Stimulated activated CD4-positive, alpha-beta T cell treated with anti-CD3 and anti-CD28 coated beads, Interleukin-4, amount 100 ng/mL, for 24 hours (primary cell): ENCODE measurements at regions not wholly inside any gene's neighbourhood (a gene's known extent, or its start where the extent isn't known, plus 50 kb on each side); places are given as distances from the start of the nearest gene placed in this dataset.
A peak's percentile ranks its signal among the peaks of the same experiment; 100 is the strongest.

Experiments
- DNase-seq: peaks from one replicate; pipeline ENCODE4 v3.0.0-alpha.2; 2020

DNA sequence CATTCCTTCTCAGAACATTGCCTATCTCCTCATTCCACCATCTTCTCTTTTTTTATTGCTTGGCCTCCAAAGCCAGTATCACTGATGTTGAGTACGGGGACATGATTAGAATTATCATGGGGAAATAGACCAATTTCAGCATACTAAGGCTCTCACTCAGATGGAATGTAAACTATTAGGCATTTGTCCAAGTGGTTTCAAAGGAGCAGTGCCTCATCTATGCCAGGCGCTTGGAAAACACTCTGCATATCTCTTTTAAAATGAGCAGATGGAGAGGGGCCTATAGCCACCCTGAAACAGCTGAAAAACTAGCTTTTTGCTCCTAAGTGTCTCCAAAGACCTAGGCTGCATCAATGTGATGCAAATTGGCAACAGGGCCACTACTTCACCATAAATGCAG is 150.8 kb upstream of the DIPK2B start:
- no peak for DNase-seq

DNA sequence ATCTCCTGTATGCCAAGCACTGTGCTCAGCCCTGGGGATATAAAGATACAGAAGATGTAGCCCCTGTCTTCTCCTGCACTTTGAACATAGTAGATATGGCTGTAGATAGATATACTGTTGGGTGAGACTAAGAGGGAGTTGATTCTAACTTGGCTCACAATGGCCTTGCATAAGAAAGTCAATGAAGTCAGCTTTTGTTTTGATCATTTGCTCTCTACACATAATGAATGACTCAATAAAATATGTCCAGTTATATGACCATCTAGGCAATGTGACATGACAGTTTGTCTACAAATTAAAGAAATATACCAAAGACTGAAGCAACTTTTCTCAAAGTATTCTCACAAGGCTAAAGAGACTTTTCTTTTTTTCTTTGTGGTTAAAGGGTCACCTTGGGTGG is 147.6 kb upstream of the DIPK2B start:
- DNase-seq, result no peak

GRCh38 chrX:45347877-45348276 is 147.2 kb upstream of the DIPK2B start:
- DNase-seq, result no peak

DNA sequence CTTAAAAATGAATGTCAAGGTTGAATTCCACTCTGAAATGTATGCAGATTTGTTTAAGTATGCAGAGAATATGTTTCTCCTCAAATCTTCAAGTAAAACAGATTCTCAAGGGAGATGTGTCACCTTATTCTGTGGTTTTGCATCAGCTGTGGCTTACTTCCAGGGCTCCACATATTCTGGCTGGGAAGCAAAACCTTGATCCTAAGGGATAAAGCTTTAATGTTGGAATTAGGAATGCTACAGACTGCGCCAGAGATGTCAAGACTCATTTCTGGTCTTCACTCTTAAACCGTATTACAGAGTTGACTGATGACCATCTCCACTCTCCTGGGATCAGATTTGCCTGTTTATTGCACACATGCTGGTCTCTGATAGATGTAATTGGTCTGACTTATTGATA is 143.9 kb upstream of the DIPK2B start:
- DNase-seq, result no peak

DNA sequence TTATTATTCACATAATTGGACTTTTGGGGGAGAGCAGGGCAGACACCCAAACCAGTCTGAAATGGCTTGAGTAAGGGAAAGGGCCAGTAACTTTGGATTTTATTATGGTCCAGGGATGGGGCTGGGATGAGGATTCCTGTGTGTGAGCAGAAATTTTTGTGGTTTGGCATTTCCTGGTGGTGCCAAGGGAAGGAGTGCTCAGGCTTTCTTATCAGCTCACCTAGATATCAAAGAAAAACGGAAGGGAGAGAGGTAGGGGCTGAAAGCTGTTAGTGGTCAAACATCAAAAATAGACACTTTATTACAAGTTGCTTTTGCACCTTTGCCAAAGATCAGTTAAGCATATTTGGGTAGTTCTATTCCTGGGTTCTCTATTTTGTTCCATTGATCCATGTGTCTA is 128.5 kb upstream of the DIPK2B start:
- DNase-seq, result no peak

DNA sequence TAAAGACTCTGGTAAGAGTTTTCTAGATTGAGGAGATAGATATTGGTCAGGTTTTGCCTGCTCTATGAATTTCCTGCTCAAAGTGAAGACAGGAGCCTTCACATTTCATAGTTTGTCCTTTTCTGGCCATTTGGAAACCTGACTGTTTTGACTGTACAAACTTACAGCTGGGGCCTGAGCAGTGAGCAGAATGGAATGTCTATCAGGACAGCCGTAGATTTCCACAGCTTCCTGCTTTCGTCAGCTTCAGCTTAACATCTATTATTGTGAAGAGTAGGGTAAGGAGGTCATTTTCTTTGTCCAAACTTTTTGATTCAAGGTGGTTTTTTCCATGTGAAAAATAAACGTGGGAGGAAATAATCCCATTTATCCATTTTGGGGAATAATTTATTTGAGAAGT is 124.3 kb upstream of the DIPK2B start:
- DNase-seq, result no peak

DNA sequence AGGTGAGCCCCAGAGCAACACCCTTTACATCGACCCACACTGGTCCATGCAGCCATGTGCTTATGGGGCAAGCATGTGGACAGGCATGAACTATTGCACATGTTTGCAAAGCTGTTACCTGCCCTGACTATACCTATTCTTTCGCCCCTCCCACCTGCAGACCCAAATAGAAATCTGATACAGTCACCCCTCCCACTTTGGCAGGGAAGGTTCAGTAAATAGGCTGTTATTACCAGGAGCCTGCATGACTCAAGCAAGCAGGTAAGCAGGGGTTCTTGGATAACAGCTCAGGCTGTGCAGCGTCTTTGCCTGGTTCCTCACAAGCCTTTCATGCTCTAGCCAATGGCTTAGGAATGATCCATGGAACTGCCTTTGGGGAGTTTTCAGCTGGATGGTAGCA is 122.7 kb upstream of the DIPK2B start:
- no peak for DNase-seq

GRCh38 chrX:45322820-45323219 is 122.1 kb upstream of the DIPK2B start:
- no peak for DNase-seq

DNA sequence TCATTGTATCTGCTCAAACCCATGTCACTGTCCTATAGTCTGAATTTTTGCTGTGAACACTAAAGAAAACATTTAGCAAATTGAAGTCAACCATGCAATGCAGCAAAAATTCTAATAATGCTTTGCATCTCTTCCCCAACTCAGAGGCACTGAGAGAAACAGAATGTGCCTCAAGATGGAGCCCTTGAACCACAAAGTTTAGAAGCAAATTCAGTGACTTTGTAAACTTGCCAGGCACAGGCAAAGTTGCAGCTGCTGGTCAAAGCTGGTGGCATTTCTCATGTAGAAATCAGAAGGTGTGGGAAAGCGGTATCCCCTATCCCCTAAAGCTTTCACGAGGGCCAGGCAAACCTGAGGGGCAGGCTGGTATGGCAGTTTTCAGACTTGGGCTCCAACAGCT is 121.7 kb upstream of the DIPK2B start:
- DNase-seq, result peak; percentile 20

DNA sequence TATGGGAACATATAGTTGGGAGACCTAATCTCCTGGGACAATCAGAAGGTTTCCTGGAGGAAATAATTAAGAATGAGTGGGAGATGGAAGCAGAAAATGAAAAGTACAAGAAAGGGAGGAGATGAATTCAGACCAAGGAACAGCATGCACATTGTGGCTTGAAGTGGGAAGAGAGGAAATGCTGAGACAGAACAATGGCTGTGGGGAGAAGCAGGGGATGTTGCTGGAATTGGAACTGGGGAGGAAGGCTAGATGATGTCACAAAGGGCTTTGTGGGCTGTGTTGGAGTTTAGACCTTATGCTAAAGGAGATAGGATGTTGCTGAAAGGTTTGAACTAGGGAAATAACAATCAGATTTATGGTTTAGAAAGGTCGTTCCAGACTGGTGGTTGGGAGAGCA is 119.5 kb upstream of the DIPK2B start:
- DNase-seq, result no peak

DNA sequence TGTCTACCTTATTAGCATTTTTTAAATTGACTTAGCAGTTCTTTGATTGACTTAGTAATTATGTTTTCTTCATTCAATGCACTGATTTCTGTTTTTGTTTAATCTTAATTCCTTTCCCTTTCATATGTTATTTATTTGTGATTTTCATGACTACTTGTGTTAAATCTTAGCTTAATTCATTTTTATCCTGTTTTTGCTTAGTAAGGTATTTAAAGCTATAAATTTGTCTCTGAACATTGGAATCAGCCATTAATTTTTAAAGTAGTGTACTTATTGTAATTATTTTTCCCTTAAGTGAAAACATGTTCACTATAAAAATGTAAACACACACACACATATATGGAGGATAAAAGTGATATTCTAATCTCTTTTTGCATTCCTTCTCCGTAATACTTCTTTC is 109.1 kb upstream of the DIPK2B start:
- DNase-seq, result no peak

GRCh38 chrX:45309096-45309495 is 108.4 kb upstream of the DIPK2B start:
- no peak for DNase-seq

DNA sequence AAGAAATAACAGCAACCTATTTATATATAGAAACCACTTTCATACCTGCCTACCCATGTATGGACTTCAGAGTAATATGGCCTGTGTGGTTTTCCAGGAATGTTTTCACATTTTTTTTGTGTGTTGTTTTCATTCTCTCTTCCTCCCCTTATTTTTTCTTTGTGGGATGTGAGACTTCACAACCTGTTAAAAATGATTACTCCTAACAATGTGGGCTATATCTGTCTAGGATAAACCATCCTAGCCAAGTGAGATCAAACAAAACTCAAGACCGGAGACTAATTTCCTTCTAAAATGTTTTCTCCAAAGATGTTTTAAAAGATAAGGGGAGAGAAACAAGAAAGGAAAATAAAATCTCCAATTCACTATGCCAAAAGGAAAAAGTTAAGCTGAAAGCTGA is 106.1 kb upstream of the DIPK2B start:
- DNase-seq, result no peak

DNA sequence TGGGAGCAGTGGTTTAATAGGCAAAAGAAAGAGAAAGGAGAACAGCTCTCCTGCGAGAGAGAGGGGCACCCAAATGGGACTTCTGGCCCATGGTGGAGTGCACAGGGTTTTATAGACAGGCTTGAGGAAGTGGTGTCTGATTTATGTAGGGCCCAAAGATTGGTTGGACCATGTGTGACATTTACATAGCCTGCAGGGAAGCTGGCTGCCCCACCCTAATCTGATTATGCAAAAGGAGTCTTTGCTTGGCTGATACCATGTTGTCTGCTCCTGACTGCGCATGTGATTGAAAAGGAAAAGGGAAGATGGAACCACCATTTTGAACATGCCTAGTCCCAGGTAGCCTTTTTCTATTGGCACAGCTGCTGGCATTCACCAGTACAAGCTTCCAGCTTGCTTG is 100.0 kb upstream of the DIPK2B start:
- DNase-seq, result no peak

DNA sequence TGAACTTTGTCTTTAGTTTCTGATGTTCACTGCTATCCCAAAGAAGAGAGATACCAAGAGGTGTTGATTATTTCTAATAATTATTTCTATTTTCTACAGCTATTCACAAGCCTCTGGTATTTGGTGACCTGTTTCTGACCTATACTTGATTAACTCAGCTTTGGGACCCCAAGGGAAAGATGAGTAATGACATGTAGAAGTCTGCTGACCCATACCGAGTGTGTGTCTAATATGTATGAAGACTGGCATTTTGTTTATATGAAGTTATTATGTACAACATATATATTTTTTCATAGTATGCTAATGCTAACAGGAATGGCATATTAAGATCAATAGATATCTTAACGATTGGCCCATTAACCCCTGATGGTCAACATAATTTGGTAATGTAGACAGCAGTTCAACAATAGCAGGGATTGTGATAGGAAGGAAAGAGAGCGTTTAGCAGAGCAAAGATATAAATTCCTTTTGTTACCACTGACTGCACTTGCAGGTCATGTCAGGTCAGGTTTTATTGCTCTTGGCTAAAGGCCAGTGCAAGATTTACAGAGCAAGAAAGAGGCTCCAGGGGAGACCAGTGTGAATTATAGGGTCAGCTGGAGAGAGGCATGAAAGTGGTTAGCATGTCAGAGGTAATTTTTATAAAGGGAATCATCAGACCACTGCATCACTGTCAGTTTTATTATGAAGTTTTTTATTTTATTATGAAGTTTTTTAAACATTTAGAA is 94.7 kb upstream of the DIPK2B start:
- DNase-seq, result no peak

GRCh38 chrX:45274576-45274975 is 73.9 kb upstream of the DIPK2B start:
- DNase-seq, result no peak

GRCh38 chrX:45267007-45267406 is 66.3 kb upstream of the DIPK2B start:
- no peak for DNase-seq

- DNase-seq, result no peak
Measured at GRCh38 chrX:45266456-45266855, 65.8 kb upstream of the DIPK2B start.

GRCh38 chrX:45264865-45265264 is 64.2 kb upstream of the DIPK2B start:
- DNase-seq, result no peak

DNA sequence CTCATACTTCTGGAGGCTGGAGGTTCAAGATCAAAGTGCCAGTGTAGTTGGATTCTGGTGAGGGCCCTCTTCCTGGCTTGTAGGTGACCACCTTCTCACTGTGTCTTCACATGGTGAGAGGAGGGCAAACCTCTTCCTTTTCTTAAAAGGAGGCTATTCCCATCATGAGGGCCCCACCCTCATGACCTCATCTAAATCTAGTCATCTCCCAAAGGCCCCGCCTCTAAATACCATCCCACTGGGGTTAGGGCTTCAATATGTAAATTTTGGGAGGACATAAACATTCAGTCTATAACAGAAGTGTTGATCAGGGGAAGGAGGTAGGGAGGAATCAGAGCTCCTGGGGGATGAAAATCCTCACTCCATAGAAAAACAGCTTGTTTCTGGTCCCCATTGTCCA is 60.8 kb upstream of the DIPK2B start:
- no peak for DNase-seq

GRCh38 chrX:45261005-45261404 is 60.3 kb upstream of the DIPK2B start:
- DNase-seq, result no peak

DNA sequence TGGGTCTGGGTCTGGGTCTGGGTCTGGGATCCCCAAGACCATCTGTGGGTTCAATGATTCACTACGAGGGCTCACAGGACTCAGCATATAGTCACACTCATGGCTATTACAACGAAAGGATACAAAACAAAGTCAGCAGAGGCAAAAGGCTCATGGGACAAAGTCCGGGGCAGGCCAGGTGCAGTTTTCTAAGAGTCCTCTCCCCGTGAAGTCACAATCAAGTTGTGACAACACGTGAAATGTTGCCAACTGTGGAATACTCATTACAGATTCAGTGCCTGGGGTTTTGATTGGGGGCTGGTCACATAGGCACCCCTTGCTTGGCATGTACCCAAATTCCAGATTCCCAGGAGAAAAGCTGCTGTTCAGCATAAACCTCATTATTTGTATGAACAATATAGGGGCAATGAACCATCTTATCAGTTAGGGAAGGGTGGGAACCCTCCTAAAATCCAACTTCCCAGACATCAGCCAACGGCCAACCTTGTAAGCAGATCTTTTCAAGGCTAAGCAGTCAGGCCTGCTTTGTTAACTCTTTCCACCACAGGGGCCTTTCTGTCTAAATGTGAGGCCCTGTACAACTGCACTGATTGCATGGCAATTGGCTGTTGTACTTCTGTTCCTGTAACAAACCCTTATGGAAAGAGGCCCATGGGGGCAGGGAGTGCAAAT is 58.2 kb upstream of the DIPK2B start:
- DNase-seq, result no peak
